ENCODE measurements at regions not wholly inside any gene's neighbourhood (a gene's known extent, or its start where the extent isn't known, plus 50 kb on each side); places are given as distances from the start of the nearest gene placed in this dataset.

GRCh38 chr3:106184540-106185457 is 316.0 kb upstream of the CBLB start:
- DNase-seq: no peak

- DNase-seq: no peak
These were observed 317.1 kb upstream of the CBLB start for GRCh38 chr3:106185949-106186348.

DNA sequence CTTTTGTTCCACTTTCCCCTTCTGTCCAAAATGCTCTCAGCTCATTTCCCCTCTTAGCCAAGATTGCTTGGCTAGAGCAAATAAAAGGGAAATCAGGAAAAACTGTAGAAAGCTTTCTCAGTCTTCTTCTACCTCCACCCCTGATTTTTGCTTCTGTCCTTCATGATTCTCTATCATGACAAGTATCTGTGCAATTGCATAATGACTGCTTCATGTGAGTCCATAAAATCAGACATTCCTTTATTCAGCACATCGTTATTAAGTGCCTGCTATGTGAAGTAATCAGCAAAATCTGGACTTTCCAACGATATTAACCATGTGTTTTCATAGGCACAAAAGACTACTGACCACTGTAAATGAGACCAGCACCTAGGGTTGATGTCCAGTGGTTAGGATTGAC is 321.5 kb upstream of the CBLB start:
- no peak for DNase-seq

GRCh38 chr3:106191211-106191610 is 322.4 kb upstream of the CBLB start:
- DNase-seq: no peak

- DNase-seq: no peak
These were observed 323.1 kb upstream of the CBLB start for GRCh38 chr3:106191913-106192312.

- DNase-seq: no peak
These were observed 325.1 kb upstream of the CBLB start for GRCh38 chr3:106193876-106194275.

- no peak for DNase-seq
These were observed 325.9 kb upstream of the CBLB start for GRCh38 chr3:106194726-106195125.

GRCh38 chr3:106197532-106198194 is 328.9 kb upstream of the CBLB start:
- DNase-seq: no peak

GRCh38 chr3:106204160-106204868 is 335.5 kb upstream of the CBLB start:
- DNase-seq: no peak

GRCh38 chr3:106206146-106206545 is 337.3 kb upstream of the CBLB start:
- DNase-seq: no peak

DNA sequence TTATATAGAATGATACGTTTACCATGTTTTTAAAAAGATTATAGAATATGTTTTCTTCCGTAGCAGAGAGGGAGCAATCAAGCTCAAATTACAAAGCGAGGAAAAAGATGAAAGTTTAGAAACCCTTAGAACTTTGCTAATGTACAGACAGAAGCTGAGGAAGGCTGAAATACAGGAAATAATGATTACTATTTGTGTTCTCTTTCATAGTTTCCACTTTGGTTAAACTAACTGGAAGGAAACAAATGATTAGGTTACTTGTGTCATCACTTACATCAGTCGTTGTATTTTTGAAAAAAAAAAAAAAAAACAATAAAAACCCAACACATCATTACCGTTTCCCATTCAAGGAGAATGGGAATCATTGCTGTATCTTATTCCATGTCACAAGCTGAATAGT is 337.8 kb upstream of the CBLB start:
- no peak for DNase-seq

DNA sequence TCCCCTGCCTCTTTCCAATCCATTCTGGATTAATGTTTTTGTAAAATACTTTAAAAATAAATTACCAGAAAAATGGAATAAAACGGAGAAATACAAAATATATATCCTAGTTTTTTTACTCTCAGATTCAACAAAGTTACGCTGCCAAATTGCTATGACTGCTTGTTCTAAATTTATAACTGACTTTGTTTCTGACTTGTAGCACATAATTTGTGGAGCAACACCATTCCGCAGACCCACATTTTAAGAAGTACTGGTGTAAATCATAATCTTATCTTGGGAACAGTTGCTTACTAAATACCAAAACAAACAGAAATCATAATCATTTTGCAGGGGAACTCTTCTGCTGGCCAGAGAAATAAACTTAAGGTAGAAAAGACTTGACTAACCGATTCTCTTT is 339.4 kb upstream of the CBLB start:
- no peak for DNase-seq

- no peak for DNase-seq
These were observed 340.2 kb upstream of the CBLB start for GRCh38 chr3:106208967-106209366.

GRCh38 chr3:106209482-106209881 is 340.7 kb upstream of the CBLB start:
- DNase-seq: no peak

DNA sequence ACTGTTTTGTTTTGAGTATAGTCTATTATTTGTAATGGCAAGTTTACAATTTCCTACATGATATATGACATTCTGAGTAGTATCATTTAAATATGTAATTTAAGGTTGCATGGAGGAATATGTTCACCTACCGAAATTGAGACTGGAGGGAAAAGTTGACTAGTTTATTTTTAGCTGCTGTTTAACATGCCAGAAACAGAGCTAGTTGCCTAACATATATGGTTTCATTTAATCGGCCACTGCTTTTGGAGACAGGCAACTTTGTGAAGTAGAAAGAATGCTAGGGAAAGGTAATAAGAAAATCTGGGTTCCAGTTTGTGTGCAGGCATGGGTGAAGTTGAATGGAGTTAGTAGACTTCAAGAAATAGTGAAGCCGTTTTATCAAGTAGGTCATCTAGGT is 342.1 kb upstream of the CBLB start:
- DNase-seq: no peak

GRCh38 chr3:106212665-106213222 is 343.9 kb upstream of the CBLB start:
- no peak for DNase-seq

DNA sequence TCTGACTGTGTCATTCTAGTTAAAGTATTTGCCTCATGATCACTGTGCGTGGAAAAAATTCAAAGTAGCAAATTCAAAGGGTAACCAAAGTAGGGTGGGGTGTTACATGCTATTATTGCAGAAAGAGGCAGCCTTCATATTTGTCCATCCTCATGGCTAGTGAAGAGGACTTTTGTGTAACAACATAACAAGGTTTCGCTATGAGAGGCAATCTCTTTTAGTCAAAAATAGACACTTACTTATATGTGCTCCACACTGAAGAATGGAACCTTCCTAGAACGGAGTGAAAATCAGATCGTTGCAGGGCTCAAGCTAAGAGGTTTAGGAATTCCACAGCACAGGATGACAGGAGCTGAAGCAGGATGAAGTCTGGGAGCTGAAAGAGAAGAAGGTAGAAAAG is 345.1 kb upstream of the CBLB start:
- no peak for DNase-seq

DNA sequence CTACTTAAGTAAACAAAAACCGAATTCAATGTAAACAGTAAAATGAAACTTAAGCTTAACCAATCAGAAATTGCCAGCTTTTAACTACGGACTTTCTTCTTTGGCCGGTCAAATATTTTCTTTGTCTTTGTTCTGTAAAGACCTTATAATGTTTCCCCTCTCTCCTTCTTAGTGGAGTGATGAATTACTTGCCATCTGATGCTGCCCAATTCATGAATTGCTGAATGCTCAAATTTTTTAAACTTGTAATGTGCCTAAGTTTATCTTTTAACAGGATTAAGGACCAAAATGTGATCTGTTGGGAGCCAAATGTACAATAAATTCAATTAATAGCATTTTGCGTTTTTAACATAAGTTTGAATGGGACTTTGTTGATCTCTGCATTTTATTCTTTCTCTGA is 345.8 kb upstream of the CBLB start:
- DNase-seq: no peak

DNA sequence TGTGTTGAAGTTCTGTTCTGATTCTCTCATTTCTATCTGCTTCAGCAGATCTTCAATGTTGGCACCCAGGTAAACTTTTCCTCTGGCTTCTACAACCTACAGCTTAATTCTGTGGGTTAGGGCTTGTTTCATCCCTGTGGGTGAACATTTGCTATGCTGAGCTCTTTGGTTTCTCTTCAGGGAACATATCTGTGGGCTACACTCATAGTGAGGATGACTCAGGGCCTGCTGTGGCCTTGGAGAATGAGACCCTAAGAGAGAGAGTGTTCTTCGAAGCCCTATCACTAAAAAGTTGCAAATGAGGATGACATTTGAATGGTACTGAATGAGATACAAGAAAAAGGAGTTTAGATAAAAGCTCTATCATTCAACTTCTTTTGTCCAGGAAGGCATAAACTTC is 346.2 kb upstream of the CBLB start:
- no peak for DNase-seq

- DNase-seq: no peak
These were observed 348.9 kb upstream of the CBLB start for GRCh38 chr3:106217745-106218144.

GRCh38 chr3:106227068-106227467 is 358.3 kb upstream of the CBLB start:
- DNase-seq: no peak

DNA sequence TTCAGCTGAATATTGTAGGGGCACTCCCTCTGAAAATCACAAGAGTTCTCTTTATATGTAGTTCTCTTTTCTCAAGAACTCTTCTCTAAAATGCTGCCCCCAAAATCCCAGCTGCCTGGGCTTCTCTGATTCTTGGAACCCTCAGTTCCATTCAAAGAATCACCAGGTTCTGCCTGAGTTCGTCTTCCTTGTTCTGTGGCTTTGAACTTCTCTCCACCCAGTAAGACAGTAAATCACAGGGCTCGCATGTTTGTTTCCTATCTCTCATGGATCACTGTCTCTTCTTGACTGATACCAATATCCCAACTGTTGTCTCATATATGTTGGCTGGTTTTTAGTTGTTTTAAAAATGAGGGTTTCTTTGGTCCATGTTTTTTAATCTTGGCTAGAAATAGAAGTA is 359.5 kb upstream of the CBLB start:
- DNase-seq: no peak

- DNase-seq: no peak
These were observed 360.9 kb upstream of the CBLB start for GRCh38 chr3:106229495-106230278.
